ENCODE measurements at regions not wholly inside any gene's neighbourhood (a gene's known extent, or its start where the extent isn't known, plus 50 kb on each side); places are given as distances from the start of the nearest gene placed in this dataset.
"Not testable (repeated sequence)": the region's sequence is repeated elsewhere in the genome, so short reads cannot be mapped to it uniquely, and the experiment has no call there.

- no peak for DNase-seq
Measured at GRCh38 chr13:103517768-103518102, 451.5 kb upstream of the SLC10A2 start.

GRCh38 chr13:103517066-103517767, 451.0 kb upstream of the SLC10A2 start:
- no peak for DNase-seq

GRCh38 chr13:103516015-103516795, 450.0 kb upstream of the SLC10A2 start:
- peak; percentile 76 for DNase-seq

- DNase-seq: no peak
Measured at GRCh38 chr13:103515410-103515809, 449.2 kb upstream of the SLC10A2 start.

- DNase-seq: peak; percentile 46
Measured at GRCh38 chr13:103514619-103515018, 448.4 kb upstream of the SLC10A2 start.

- DNase-seq: no peak
Measured at GRCh38 chr13:103514188-103514587, 448.0 kb upstream of the SLC10A2 start.

- DNase-seq: no peak
Measured at GRCh38 chr13:103510007-103510535, 443.9 kb upstream of the SLC10A2 start.

- no peak for DNase-seq
Measured at GRCh38 chr13:103497404-103497803, 431.2 kb upstream of the SLC10A2 start.

- DNase-seq: no peak
Measured at GRCh38 chr13:103487841-103488240, 421.6 kb upstream of the SLC10A2 start.

- DNase-seq: no peak
Measured at GRCh38 chr13:103473081-103473480, 406.9 kb upstream of the SLC10A2 start.

GRCh38 chr13:103471896-103472295, 405.7 kb upstream of the SLC10A2 start:
- DNase-seq: no peak

GRCh38 chr13:103469771-103470170, 403.6 kb upstream of the SLC10A2 start:
- DNase-seq: no peak

GRCh38 chr13:103466761-103467160, 400.5 kb upstream of the SLC10A2 start:
- no peak for DNase-seq

- not testable (repeated sequence) for DNase-seq
Measured at GRCh38 chr13:103460246-103460645, 394.0 kb upstream of the SLC10A2 start.

- DNase-seq: not testable (repeated sequence)
Measured at GRCh38 chr13:103457050-103457449, 390.8 kb upstream of the SLC10A2 start.

GRCh38 chr13:103451656-103452055, 385.4 kb upstream of the SLC10A2 start:
- peak; percentile 78 for DNase-seq

- DNase-seq: no peak
Measured at GRCh38 chr13:103443604-103444003, 377.4 kb upstream of the SLC10A2 start.

GRCh38 chr13:103437651-103438050, 371.4 kb upstream of the SLC10A2 start:
- DNase-seq: no peak

GRCh38 chr13:103436057-103436654, 369.9 kb upstream of the SLC10A2 start:
- no peak for DNase-seq

GRCh38 chr13:103431856-103432255, 365.6 kb upstream of the SLC10A2 start:
- DNase-seq: peak; percentile 33

GRCh38 chr13:103430368-103430767, 364.2 kb upstream of the SLC10A2 start:
- no peak for DNase-seq

GRCh38 chr13:103410002-103410401, 343.8 kb upstream of the SLC10A2 start:
- DNase-seq: no peak

GRCh38 chr13:103406967-103407366, 340.8 kb upstream of the SLC10A2 start:
- no peak for DNase-seq

- no peak for DNase-seq
Measured at GRCh38 chr13:103405297-103405696, 339.1 kb upstream of the SLC10A2 start.

All from NCI-H187 treated with DMSO at 0.1 percent for 48 hours (cell line).